OCI-LY3 (cell line): ENCODE measurements at regions not wholly inside any gene's neighbourhood (a gene's known extent, or its start where the extent isn't known, plus 50 kb on each side); places are given as distances from the start of the nearest gene placed in this dataset.

ENCODE experiments used
- EZH2phosphoT487 ChIP-seq: fragments of 200-600 bp; shearing (Covaris generic); IDR thresholded peaks from 2 replicates; pipeline ENCODE4 v1.6.1; 2018; ENCODE audit warnings: antibody characterized with exemption, mixed run types, low read depth
- TF ChIP-seq, protein P1 (sequence below): fragments of 200-600, 300-600 bp; sonication (generic); IDR thresholded peaks from 2 replicates; pipeline ENCODE4 v1.5.1; 2014; ENCODE audit warnings: antibody characterized with exemption, low read length, low read depth

GRCh38 chr3:55194376-55194775, 266.5 kb upstream of the LRTM1 start:
- TF ChIP-seq, protein P1, sequence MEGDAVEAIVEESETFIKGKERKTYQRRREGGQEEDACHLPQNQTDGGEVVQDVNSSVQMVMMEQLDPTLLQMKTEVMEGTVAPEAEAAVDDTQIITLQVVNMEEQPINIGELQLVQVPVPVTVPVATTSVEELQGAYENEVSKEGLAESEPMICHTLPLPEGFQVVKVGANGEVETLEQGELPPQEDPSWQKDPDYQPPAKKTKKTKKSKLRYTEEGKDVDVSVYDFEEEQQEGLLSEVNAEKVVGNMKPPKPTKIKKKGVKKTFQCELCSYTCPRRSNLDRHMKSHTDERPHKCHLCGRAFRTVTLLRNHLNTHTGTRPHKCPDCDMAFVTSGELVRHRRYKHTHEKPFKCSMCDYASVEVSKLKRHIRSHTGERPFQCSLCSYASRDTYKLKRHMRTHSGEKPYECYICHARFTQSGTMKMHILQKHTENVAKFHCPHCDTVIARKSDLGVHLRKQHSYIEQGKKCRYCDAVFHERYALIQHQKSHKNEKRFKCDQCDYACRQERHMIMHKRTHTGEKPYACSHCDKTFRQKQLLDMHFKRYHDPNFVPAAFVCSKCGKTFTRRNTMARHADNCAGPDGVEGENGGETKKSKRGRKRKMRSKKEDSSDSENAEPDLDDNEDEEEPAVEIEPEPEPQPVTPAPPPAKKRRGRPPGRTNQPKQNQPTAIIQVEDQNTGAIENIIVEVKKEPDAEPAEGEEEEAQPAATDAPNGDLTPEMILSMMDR, result no peak
- no peak for TF ChIP-seq EZH2phosphoT487
